HEK293T (cell line): ENCODE measurements at regions not wholly inside any gene's neighbourhood (a gene's known extent, or its start where the extent isn't known, plus 50 kb on each side); places are given as distances from the start of the nearest gene placed in this dataset.
"Not testable (repeated sequence)": the region's sequence is repeated elsewhere in the genome, so short reads cannot be mapped to it uniquely, and the experiment has no call there.

Experiments used
- CTCF ChIA-PET: fragments of 350-600 bp; formaldehyde crosslinking; extraction: SDS; loops from one replicate; lab custom pipeline; 2021; ENCODE audit warnings: antibody characterized with exemption, inconsistent platforms; lab: Yijun Ruan, JAX
- POLR2A ChIA-PET: fragments of 350-600 bp; formaldehyde crosslinking; extraction: SDS; loops from one replicate; lab custom pipeline; 2020; ENCODE audit warnings: antibody characterized with exemption, inconsistent platforms; lab: Yijun Ruan, JAX
- DNase-seq: peaks from one replicate; pipeline ENCODE4 v3.0.0; 2012; ENCODE audit warnings: mixed read lengths; ENCODE audit errors: extremely low spot score

- DNase-seq, POLR2A ChIA-PET, CTCF ChIA-PET: not testable (repeated sequence)
Observed at GRCh38 chr2:111559301-111559700, 324.7 kb downstream of the ANAPC1 start.

- DNase-seq, POLR2A ChIA-PET, CTCF ChIA-PET: not testable (repeated sequence)
Observed at GRCh38 chr2:111559814-111560213, 324.2 kb downstream of the ANAPC1 start.

- CTCF ChIA-PET, POLR2A ChIA-PET, DNase-seq: not testable (repeated sequence)
Observed at GRCh38 chr2:111566068-111566467, 317.9 kb downstream of the ANAPC1 start.

- POLR2A ChIA-PET, DNase-seq, CTCF ChIA-PET: not testable (repeated sequence)
Observed at GRCh38 chr2:111567233-111567632, 316.8 kb downstream of the ANAPC1 start.

- CTCF ChIA-PET, DNase-seq, POLR2A ChIA-PET: not testable (repeated sequence)
Observed at GRCh38 chr2:111569356-111570199, 314.4 kb downstream of the ANAPC1 start.

- POLR2A ChIA-PET, CTCF ChIA-PET, DNase-seq: not testable (repeated sequence)
Observed at GRCh38 chr2:111570300-111571114, 313.5 kb downstream of the ANAPC1 start.

GRCh38 chr2:111574803-111575202, 309.2 kb downstream of the ANAPC1 start:
- CTCF ChIA-PET, POLR2A ChIA-PET, DNase-seq: not testable (repeated sequence)

GRCh38 chr2:111577154-111577885, 306.7 kb downstream of the ANAPC1 start:
- DNase-seq, CTCF ChIA-PET, POLR2A ChIA-PET: not testable (repeated sequence)

GRCh38 chr2:111579500-111580134, 304.4 kb downstream of the ANAPC1 start:
- CTCF ChIA-PET, DNase-seq, POLR2A ChIA-PET: not testable (repeated sequence)

GRCh38 chr2:111580616-111581015, 303.4 kb downstream of the ANAPC1 start:
- DNase-seq, POLR2A ChIA-PET, CTCF ChIA-PET: not testable (repeated sequence)

- CTCF ChIA-PET, DNase-seq, POLR2A ChIA-PET: not testable (repeated sequence)
Observed at GRCh38 chr2:111582090-111582489, 301.9 kb downstream of the ANAPC1 start.

- CTCF ChIA-PET, DNase-seq, POLR2A ChIA-PET: not testable (repeated sequence)
Observed at GRCh38 chr2:111583480-111583879, 300.5 kb downstream of the ANAPC1 start.

- POLR2A ChIA-PET, DNase-seq, CTCF ChIA-PET: not testable (repeated sequence)
Observed at GRCh38 chr2:111584540-111584939, 299.5 kb downstream of the ANAPC1 start.

- CTCF ChIA-PET, DNase-seq, POLR2A ChIA-PET: not testable (repeated sequence)
Observed at GRCh38 chr2:111584950-111585349, 299.0 kb downstream of the ANAPC1 start.

- POLR2A ChIA-PET, CTCF ChIA-PET, DNase-seq: not testable (repeated sequence)
Observed at GRCh38 chr2:111586014-111586413, 298.0 kb downstream of the ANAPC1 start.

- POLR2A ChIA-PET, CTCF ChIA-PET, DNase-seq: not testable (repeated sequence)
Observed at GRCh38 chr2:111595072-111595471, 288.9 kb downstream of the ANAPC1 start.

GRCh38 chr2:111596808-111597705, 286.9 kb downstream of the ANAPC1 start:
- CTCF ChIA-PET, POLR2A ChIA-PET, DNase-seq: not testable (repeated sequence)
